ENCODE measurements at regions not wholly inside any gene's neighbourhood (a gene's known extent, or its start where the extent isn't known, plus 50 kb on each side); places are given as distances from the start of the nearest gene placed in this dataset.
"Not testable (repeated sequence)": the region's sequence is repeated elsewhere in the genome, so short reads cannot be mapped to it uniquely, and the experiment has no call there.

DNA sequence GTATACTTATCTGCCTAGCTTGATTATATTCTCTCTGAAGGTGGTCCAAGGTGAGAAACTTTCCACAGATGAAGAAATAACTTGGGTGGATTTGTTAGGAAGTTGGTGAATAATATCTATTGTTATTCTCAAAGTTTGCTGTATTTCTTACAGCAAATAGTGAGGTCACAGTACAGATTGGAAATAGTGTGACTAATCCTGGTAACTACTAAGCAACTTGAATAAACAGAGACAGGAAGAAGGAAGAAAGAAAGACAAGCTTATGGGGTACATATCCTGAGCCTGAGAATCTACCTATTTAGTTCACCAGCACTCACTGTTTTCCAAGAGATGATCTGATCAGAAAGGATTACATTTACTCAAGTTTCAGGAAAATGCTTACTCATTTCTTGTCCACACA is 1416.1 kb downstream of the RPA4 start:
- Histone ChIP-seq H3K36me3 (ENCODE audit: control insufficient read depth in 3 of 3, insufficient read depth in 2 of 3, low read depth in 1 of 3, low read length in 3 of 3) (no peaks in the 10 kb centered on the region), H3K27me3 (ENCODE audit: control insufficient read depth in 3 of 3, insufficient read depth in 3 of 3, low read length in 3 of 3) (no peaks in the 10 kb centered on the region), H3K9me3 (ENCODE audit: control insufficient read depth in 2 of 2, insufficient read depth in 1 of 2, low read depth in 1 of 2, low read length in 1 of 2) (no peaks in the 10 kb centered on the region), H3K4me1 (ENCODE audit: control insufficient read depth in 3 of 3, insufficient read depth in 2 of 3, low read depth in 1 of 3, low read length in 2 of 3) (no peaks in the 10 kb centered on the region), H3K4me3 (ENCODE audit: low read depth in 1 of 3, low read length in 3 of 3) (no peak overlapping the region), H3K27ac (ENCODE audit: low read depth in 1 of 3, low read length in 2 of 3) (no peak overlapping the region)
- FAIRE-seq (no peak), DNase-seq (no peak)

- WGBS, 3 donors = 88 to 97% (median 91%) methylated on average over 8 to 11 of the region's 13 CpGs
- H3K36me3 ChIP-seq (ENCODE audit: control insufficient read depth in 3 of 3, insufficient read depth in 2 of 3, low read depth in 1 of 3, low read length in 3 of 3); H3K27ac ChIP-seq (ENCODE audit: low read depth in 1 of 3, low read length in 2 of 3); H3K27me3 ChIP-seq (ENCODE audit: control insufficient read depth in 3 of 3, insufficient read depth in 3 of 3, low read length in 3 of 3); FAIRE-seq; DNase-seq; H3K4me1 ChIP-seq (ENCODE audit: control insufficient read depth in 3 of 3, insufficient read depth in 2 of 3, low read depth in 1 of 3, low read length in 2 of 3); H3K9me3 ChIP-seq (ENCODE audit: control insufficient read depth in 2 of 2, insufficient read depth in 1 of 2, low read depth in 1 of 2, low read length in 1 of 2); H3K4me3 ChIP-seq (ENCODE audit: low read depth in 1 of 3, low read length in 3 of 3): not testable (repeated sequence)
Observed at GRCh38 chrX:98300536-98300935, 1416.8 kb downstream of the RPA4 start.

- H3K27ac ChIP-seq (ENCODE audit: low read depth in 1 of 3, low read length in 2 of 3) = no peak overlapping the region
- no peaks in the 10 kb centered on the region for H3K4me1 ChIP-seq (ENCODE audit: control insufficient read depth in 3 of 3, insufficient read depth in 2 of 3, low read depth in 1 of 3, low read length in 2 of 3)
- FAIRE-seq = no peak
- H3K36me3 ChIP-seq (ENCODE audit: control insufficient read depth in 3 of 3, insufficient read depth in 2 of 3, low read depth in 1 of 3, low read length in 3 of 3) = no peaks in the 10 kb centered on the region
- no peak overlapping the region for H3K4me3 ChIP-seq (ENCODE audit: low read depth in 1 of 3, low read length in 3 of 3)
- DNase-seq = no peak
- no peaks in the 10 kb centered on the region for H3K9me3 ChIP-seq (ENCODE audit: control insufficient read depth in 2 of 2, insufficient read depth in 1 of 2, low read depth in 1 of 2, low read length in 1 of 2)
- no peaks in the 10 kb centered on the region for H3K27me3 ChIP-seq (ENCODE audit: control insufficient read depth in 3 of 3, insufficient read depth in 3 of 3, low read length in 3 of 3)
- WGBS, 3 donors = 64 to 88% (median 77%) methylated on average over 2 of the region's 2 CpGs
Observed at GRCh38 chrX:98331407-98331806, 1447.7 kb downstream of the RPA4 start.

DNA sequence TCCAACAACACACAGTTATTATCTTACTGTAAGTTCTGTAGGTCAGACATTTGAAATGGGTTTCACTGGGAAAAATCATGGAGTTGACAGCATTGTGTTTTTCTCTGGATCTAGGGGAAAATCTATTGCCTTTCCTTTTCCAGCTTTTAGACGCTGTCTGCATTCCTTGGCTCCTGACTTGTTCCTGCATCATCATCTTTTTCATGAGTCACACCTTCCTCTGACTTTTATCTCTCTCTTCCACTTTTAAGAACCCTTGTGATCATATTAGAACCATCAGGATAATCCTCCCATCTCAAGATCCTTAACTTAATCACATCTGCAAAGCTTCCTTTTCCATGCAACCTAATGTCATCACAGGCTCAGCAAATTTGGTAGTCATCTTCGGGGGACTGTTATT is 1454.8 kb downstream of the RPA4 start:
- Histone ChIP-seq H3K4me1 (ENCODE audit: control insufficient read depth in 3 of 3, insufficient read depth in 2 of 3, low read depth in 1 of 3, low read length in 2 of 3) (no peaks in the 10 kb centered on the region), H3K4me3 (ENCODE audit: low read depth in 1 of 3, low read length in 3 of 3) (no peak overlapping the region), H3K27me3 (ENCODE audit: control insufficient read depth in 3 of 3, insufficient read depth in 3 of 3, low read length in 3 of 3) (no peaks in the 10 kb centered on the region), H3K27ac (ENCODE audit: low read depth in 1 of 3, low read length in 2 of 3) (no peak overlapping the region), H3K9me3 (ENCODE audit: control insufficient read depth in 2 of 2, insufficient read depth in 1 of 2, low read depth in 1 of 2, low read length in 1 of 2) (no peaks in the 10 kb centered on the region), H3K36me3 (ENCODE audit: control insufficient read depth in 3 of 3, insufficient read depth in 2 of 3, low read depth in 1 of 3, low read length in 3 of 3) (no peaks in the 10 kb centered on the region)
- FAIRE-seq = no peak
- no peak for DNase-seq
- WGBS, 3 donors = 85 to 90% (median 87%) methylated on average over 2 of the region's 2 CpGs

GRCh38 chrX:98350940-98351339 is 1467.2 kb downstream of the RPA4 start:
- H3K27me3 ChIP-seq (ENCODE audit: control insufficient read depth in 3 of 3, insufficient read depth in 3 of 3, low read length in 3 of 3) = no peaks in the 10 kb centered on the region
- DNase-seq (no peak), FAIRE-seq (no peak)
- peaks cover 0 to 2% of the 10 kb centered on the region in 2 donors for H3K9me3 ChIP-seq (ENCODE audit: control insufficient read depth in 2 of 2, insufficient read depth in 1 of 2, low read depth in 1 of 2, low read length in 1 of 2)
- no peaks in the 10 kb centered on the region for H3K4me1 ChIP-seq (ENCODE audit: control insufficient read depth in 3 of 3, insufficient read depth in 2 of 3, low read depth in 1 of 3, low read length in 2 of 3)
- no peaks in the 10 kb centered on the region for H3K36me3 ChIP-seq (ENCODE audit: control insufficient read depth in 3 of 3, insufficient read depth in 2 of 3, low read depth in 1 of 3, low read length in 3 of 3)
- no peak overlapping the region for H3K27ac ChIP-seq (ENCODE audit: low read depth in 1 of 3, low read length in 2 of 3)
- no peak overlapping the region for H3K4me3 ChIP-seq (ENCODE audit: low read depth in 1 of 3, low read length in 3 of 3)

DNA sequence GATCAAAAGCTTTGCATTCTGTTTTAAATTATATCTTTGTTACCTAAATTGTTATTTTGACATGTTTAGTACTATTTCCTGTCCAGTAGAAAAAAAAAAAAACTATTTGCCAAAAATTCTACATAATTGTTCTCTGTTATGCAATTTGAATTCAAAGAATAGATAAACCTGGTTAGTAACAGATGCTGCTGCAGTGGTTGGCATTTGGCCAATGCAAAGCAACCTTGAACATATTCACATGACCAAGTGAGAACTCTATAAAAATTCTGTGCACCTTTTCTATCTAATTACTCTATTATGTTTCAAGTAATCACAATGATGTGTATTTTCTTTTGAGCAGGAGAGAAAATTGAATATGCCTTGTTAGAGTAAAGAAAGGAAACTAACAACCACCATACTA is 1473.4 kb downstream of the RPA4 start:
- no peaks in the 10 kb centered on the region for H3K4me1 ChIP-seq (ENCODE audit: control insufficient read depth in 3 of 3, insufficient read depth in 2 of 3, low read depth in 1 of 3, low read length in 2 of 3)
- no peak for DNase-seq
- no peak overlapping the region for H3K4me3 ChIP-seq (ENCODE audit: low read depth in 1 of 3, low read length in 3 of 3)
- no peaks in the 10 kb centered on the region for H3K27me3 ChIP-seq (ENCODE audit: control insufficient read depth in 3 of 3, insufficient read depth in 3 of 3, low read length in 3 of 3)
- H3K9me3 ChIP-seq (ENCODE audit: control insufficient read depth in 2 of 2, insufficient read depth in 1 of 2, low read depth in 1 of 2, low read length in 1 of 2) = peaks cover 0 to 2% of the 10 kb centered on the region in 2 donors
- H3K27ac ChIP-seq (ENCODE audit: low read depth in 1 of 3, low read length in 2 of 3) = no peak overlapping the region
- no peak for FAIRE-seq
- H3K36me3 ChIP-seq (ENCODE audit: control insufficient read depth in 3 of 3, insufficient read depth in 2 of 3, low read depth in 1 of 3, low read length in 3 of 3) = no peaks in the 10 kb centered on the region

GRCh38 chrX:98362630-98363029 is 1478.9 kb downstream of the RPA4 start:
- no peak overlapping the region for H3K4me3 ChIP-seq (ENCODE audit: low read depth in 1 of 3, low read length in 3 of 3)
- no peak for FAIRE-seq

DNA sequence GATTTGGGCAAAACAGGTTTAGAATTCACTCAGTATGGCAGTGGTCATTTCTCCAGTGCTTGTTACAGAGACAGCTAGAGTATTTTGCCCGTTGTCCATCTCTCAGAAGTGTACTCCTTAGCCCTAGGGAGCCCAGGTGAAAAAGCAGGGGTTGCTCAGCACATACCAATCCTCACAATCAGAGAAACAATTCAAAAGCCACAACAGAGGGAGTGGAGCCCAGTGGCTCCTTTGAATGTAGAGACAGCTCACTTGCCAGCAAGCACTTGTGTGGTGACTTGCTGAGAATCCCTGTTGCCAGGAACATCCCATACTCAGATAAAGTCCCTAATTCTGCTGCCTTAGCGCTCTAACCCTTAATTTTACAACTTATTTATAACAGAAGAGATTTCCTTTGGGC is 1488.3 kb downstream of the RPA4 start:
- FAIRE-seq = no peak
- Histone ChIP-seq H3K27me3 (ENCODE audit: control insufficient read depth in 3 of 3, insufficient read depth in 3 of 3, low read length in 3 of 3) (no peaks in the 10 kb centered on the region), H3K9me3 (ENCODE audit: control insufficient read depth in 2 of 2, insufficient read depth in 1 of 2, low read depth in 1 of 2, low read length in 1 of 2) (no peaks in the 10 kb centered on the region), H3K4me3 (ENCODE audit: low read depth in 1 of 3, low read length in 3 of 3) (no peak overlapping the region), H3K36me3 (ENCODE audit: control insufficient read depth in 3 of 3, insufficient read depth in 2 of 3, low read depth in 1 of 3, low read length in 3 of 3) (no peaks in the 10 kb centered on the region), H3K4me1 (ENCODE audit: control insufficient read depth in 3 of 3, insufficient read depth in 2 of 3, low read depth in 1 of 3, low read length in 2 of 3) (no peaks in the 10 kb centered on the region), H3K27ac (ENCODE audit: low read depth in 1 of 3, low read length in 2 of 3) (no peak overlapping the region)
- WGBS, 3 donors = 17 to 60% (median 36%) methylated on average over 2 of the region's 2 CpGs
- DNase-seq = no peak

More at GRCh38 chrX:98362630-98363029, 1478.9 kb downstream of the RPA4 start:
- Histone ChIP-seq H3K9me3 (ENCODE audit: control insufficient read depth in 2 of 2, insufficient read depth in 1 of 2, low read depth in 1 of 2, low read length in 1 of 2) (no peaks in the 10 kb centered on the region), H3K27me3 (ENCODE audit: control insufficient read depth in 3 of 3, insufficient read depth in 3 of 3, low read length in 3 of 3) (no peaks in the 10 kb centered on the region), H3K27ac (ENCODE audit: low read depth in 1 of 3, low read length in 2 of 3) (no peak overlapping the region), H3K4me1 (ENCODE audit: control insufficient read depth in 3 of 3, insufficient read depth in 2 of 3, low read depth in 1 of 3, low read length in 2 of 3) (no peaks in the 10 kb centered on the region), H3K36me3 (ENCODE audit: control insufficient read depth in 3 of 3, insufficient read depth in 2 of 3, low read depth in 1 of 3, low read length in 3 of 3) (no peaks in the 10 kb centered on the region)
- no peak for DNase-seq

DNA sequence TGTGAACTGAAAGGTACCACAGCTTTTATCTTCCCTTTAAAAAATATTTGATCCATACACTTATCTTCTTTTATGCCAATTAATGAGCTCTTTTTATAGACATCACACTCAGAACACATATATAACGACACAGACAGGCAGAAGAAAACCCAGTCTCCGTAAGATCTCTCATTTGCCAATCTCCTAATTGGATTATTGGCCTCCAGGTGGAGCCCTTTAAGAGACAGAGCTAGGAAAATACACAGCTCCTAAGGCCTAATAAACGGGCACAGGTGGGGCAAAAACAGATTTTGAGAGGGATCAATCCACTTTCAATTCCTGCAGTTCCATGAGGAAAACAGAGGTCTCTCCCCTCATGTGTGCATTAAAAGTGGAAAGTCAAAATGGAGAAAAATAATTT is 1495.4 kb downstream of the RPA4 start:
- H3K27ac ChIP-seq (ENCODE audit: low read depth in 1 of 3, low read length in 2 of 3) = no peak overlapping the region
- FAIRE-seq (no peak), DNase-seq (no peak)
- no peak overlapping the region for H3K4me3 ChIP-seq (ENCODE audit: low read depth in 1 of 3, low read length in 3 of 3)
- WGBS, 3 donors = 61 to 79% (median 67%) methylated on average over 3 of the region's 3 CpGs
- H3K9me3 ChIP-seq (ENCODE audit: control insufficient read depth in 2 of 2, insufficient read depth in 1 of 2, low read depth in 1 of 2, low read length in 1 of 2) = peaks cover 0 to 5% of the 10 kb centered on the region in 2 donors
- no peaks in the 10 kb centered on the region for H3K4me1 ChIP-seq (ENCODE audit: control insufficient read depth in 3 of 3, insufficient read depth in 2 of 3, low read depth in 1 of 3, low read length in 2 of 3)
- H3K27me3 ChIP-seq (ENCODE audit: control insufficient read depth in 3 of 3, insufficient read depth in 3 of 3, low read length in 3 of 3) = no peaks in the 10 kb centered on the region
- no peaks in the 10 kb centered on the region for H3K36me3 ChIP-seq (ENCODE audit: control insufficient read depth in 3 of 3, insufficient read depth in 2 of 3, low read depth in 1 of 3, low read length in 3 of 3)

Data from small intestine (tissue), 7 donors.